ENCODE measurements at regions not wholly inside any gene's neighbourhood (a gene's known extent, or its start where the extent isn't known, plus 50 kb on each side); places are given as distances from the start of the nearest gene placed in this dataset.

- intact Hi-C loops (cut with micrococcal nuclease) = loop anchor here (10.0 kb wide), 1 partner anchor 132 kb away; no protein-coding TSS in a partner anchor
- H3K4me1 ChIP-seq (ENCODE audit: control insufficient read depth, extremely low read depth, insufficient read depth, low read length) = no peaks in the 10 kb centered on the region
- H4K20me1 ChIP-seq (replicated peaks; ENCODE audit: control insufficient read depth, extremely low read depth, insufficient read depth, low read length) = no peaks in the 10 kb centered on the region
- H3K79me2 ChIP-seq (ENCODE audit: control insufficient read depth, insufficient read depth, low read length) = no peaks in the 10 kb centered on the region
- no peak for DNase-seq (ENCODE audit: low read depth, low spot score)
- TF ChIP-seq POLR2AphosphoS5 (IDR thresholded peaks at IDR 0.05; ENCODE audit: insufficient read depth, low read depth, low read length) = no peak
- TF ChIP-seq JUN (IDR thresholded peaks at IDR 0.05; ENCODE audit: borderline replicate concordance, insufficient read depth, insufficient read length, low read depth) = no peak
- no peak for TF ChIP-seq CTCF (IDR thresholded peaks at IDR 0.05; ENCODE audit: extremely low read depth in 1 of 2, insufficient read depth in 1 of 2, low read depth in 1 of 2, low read length in 2 of 2)
- no peak for TF ChIP-seq GATA2 (IDR thresholded peaks at IDR 0.05; ENCODE audit: insufficient read depth, insufficient read length, low read depth, low read length)
- no peak overlapping the region for H2AFZ ChIP-seq (ENCODE audit: low read depth, low read length)
- H3K9me3 ChIP-seq (replicated peaks; ENCODE audit: control insufficient read depth, insufficient read depth, low read length) = no peaks in the 10 kb centered on the region
- dilution Hi-C loops (cut with MboI; ENCODE audit: extremely low pct_ligation_motif_present, low sequenced_read_pairs) = no loop called here
- H3K27ac ChIP-seq (ENCODE audit: insufficient read depth, low read depth, low read length) = no peak overlapping the region
- peaks cover 0 to 9% of the 10 kb centered on the region in 2 experiments for H3K27me3 ChIP-seq (ENCODE audit: control insufficient read depth in 2 of 2, insufficient read depth in 2 of 2, low read length in 2 of 2)
- no peaks in the 10 kb centered on the region for H3K36me3 ChIP-seq (ENCODE audit: control insufficient read depth in 2 of 2, extremely low read depth in 1 of 2, insufficient read depth in 2 of 2, low read length in 2 of 2)
- H3K9me1 ChIP-seq (replicated peaks; ENCODE audit: control insufficient read depth, extremely low read depth, insufficient read depth, low read length) = no peaks in the 10 kb centered on the region
- ChIA-PET CTCF (no interaction called here), POLR2A (no interaction called here)
- no TSS peak for BruUV-seq (replicated peaks)
- H3K4me3 ChIP-seq (replicated peaks in 1 of 3; ENCODE audit: insufficient read depth in 1 of 3, low read depth in 1 of 3, low read length in 3 of 3) = no peak overlapping the region
- no peak overlapping the region for H3K4me2 ChIP-seq (ENCODE audit: insufficient read depth, low read length)
- H3K9ac ChIP-seq (replicated peaks; ENCODE audit: extremely low read depth, insufficient read depth, low read length) = no peak overlapping the region
- no peak for FAIRE-seq
Observed at GRCh38 chr1:203993256-203993655, 79.7 kb upstream of the SOX13 start.

- Histone ChIP-seq H3K4me2 (ENCODE audit: insufficient read depth, low read length) (no peak overlapping the region), H3K79me2 (ENCODE audit: control insufficient read depth, insufficient read depth, low read length) (no peaks in the 10 kb centered on the region), H3K27me3 (ENCODE audit: control insufficient read depth in 2 of 2, insufficient read depth in 2 of 2, low read length in 2 of 2) (peaks cover 1 to 8% of the 10 kb centered on the region in 2 experiments), H3K9me1 (replicated peaks; ENCODE audit: control insufficient read depth, extremely low read depth, insufficient read depth, low read length) (no peaks in the 10 kb centered on the region), H3K4me1 (ENCODE audit: control insufficient read depth, extremely low read depth, insufficient read depth, low read length) (no peaks in the 10 kb centered on the region), H3K9ac (replicated peaks; ENCODE audit: extremely low read depth, insufficient read depth, low read length) (no peak overlapping the region), H3K36me3 (ENCODE audit: control insufficient read depth in 2 of 2, extremely low read depth in 1 of 2, insufficient read depth in 2 of 2, low read length in 2 of 2) (no peaks in the 10 kb centered on the region), H3K4me3 (replicated peaks in 1 of 3; ENCODE audit: insufficient read depth in 1 of 3, low read depth in 1 of 3, low read length in 3 of 3) (no peak overlapping the region), H3K27ac (ENCODE audit: insufficient read depth, low read depth, low read length) (no peak overlapping the region), H3K9me3 (replicated peaks; ENCODE audit: control insufficient read depth, insufficient read depth, low read length) (no peaks in the 10 kb centered on the region), H4K20me1 (replicated peaks; ENCODE audit: control insufficient read depth, extremely low read depth, insufficient read depth, low read length) (no peaks in the 10 kb centered on the region), H2AFZ (ENCODE audit: low read depth, low read length) (no peak overlapping the region)
- no peak for TF ChIP-seq MAX (IDR thresholded peaks at IDR 0.05; ENCODE audit: insufficient read depth, insufficient read length)
- no peak for TF ChIP-seq EZH2 (IDR thresholded peaks at IDR 0.05; ENCODE audit: borderline replicate concordance, low read depth, low read length, severe bottlenecking)
- no peak for TF ChIP-seq FOS (IDR thresholded peaks at IDR 0.05; ENCODE audit: borderline replicate concordance, insufficient read depth, low read length)
- TF ChIP-seq POLR2AphosphoS5 (IDR thresholded peaks at IDR 0.05; ENCODE audit: insufficient read depth, low read depth, low read length) = no peak
- TF ChIP-seq POLR2A (IDR thresholded peaks at IDR 0.05; ENCODE audit: low read depth, low read length) = no peak
- ChIA-PET POLR2A (interaction anchor here (0.6 kb wide), 1 partner anchor 137 kb away, joined by 5 read pairs; no protein-coding TSS in a partner anchor), CTCF (interaction anchor here (1.0 to 2.3 kb wide), 3 partner anchors 20 to 134 kb away, joined by 3 to 10 read pairs (median 7); no protein-coding TSS in a partner anchor)
- no TSS peak for BruUV-seq (replicated peaks)
- peak; percentile 65 for DNase-seq (ENCODE audit: low read depth, low spot score)
- FAIRE-seq = no peak
- intact Hi-C loops (cut with micrococcal nuclease) (loop anchor here (2.0 to 10.0 kb wide), 2 partner anchors 78 to 130 kb away; partner anchors contain the start of gene SOX13), dilution Hi-C loops (cut with MboI; ENCODE audit: extremely low pct_ligation_motif_present, low sequenced_read_pairs) (no loop called here)
Observed at GRCh38 chr1:203995228-203995627, 77.7 kb upstream of the SOX13 start.
